GM18519 (cell line): ENCODE measurements at regions not wholly inside any gene's neighbourhood (a gene's known extent, or its start where the extent isn't known, plus 50 kb on each side); places are given as distances from the start of the nearest gene placed in this dataset.

Experiments
- ATAC-seq: cut with Tn5 transposase; IDR thresholded peaks from one replicate; pipeline ENCODE4 v1.9.1; 2021; ENCODE audit warnings: mild to moderate bottlenecking, moderate library complexity; ENCODE audit not compliant: unreplicated experiment, low FRiP score

GRCh38 chr18:1968801-1969498 lies 602.4 kb downstream of the METTL4 start:
- ATAC-seq: no peak

- no peak for ATAC-seq
These were observed 594.8 kb downstream of the METTL4 start for GRCh38 chr18:1976484-1976883.

- no peak for ATAC-seq
These were observed 589.2 kb downstream of the METTL4 start for GRCh38 chr18:1982056-1982455.

GRCh38 chr18:1983746-1984515 lies 587.4 kb downstream of the METTL4 start:
- ATAC-seq: no peak

GRCh38 chr18:1993866-1994265 lies 577.4 kb downstream of the METTL4 start:
- no peak for ATAC-seq

GRCh38 chr18:1994471-1994870 lies 576.8 kb downstream of the METTL4 start:
- ATAC-seq: no peak

GRCh38 chr18:1995041-1995612 lies 576.2 kb downstream of the METTL4 start:
- no peak for ATAC-seq

- ATAC-seq: no peak
These were observed 573.2 kb downstream of the METTL4 start for GRCh38 chr18:1998121-1998520.

- no peak for ATAC-seq
These were observed 571.9 kb downstream of the METTL4 start for GRCh38 chr18:1999387-1999786.

- ATAC-seq: no peak
These were observed 569.2 kb downstream of the METTL4 start for GRCh38 chr18:2002151-2002550.

GRCh38 chr18:2002604-2003003 lies 568.7 kb downstream of the METTL4 start:
- ATAC-seq: no peak

GRCh38 chr18:2009942-2010697 lies 561.2 kb downstream of the METTL4 start:
- no peak for ATAC-seq

GRCh38 chr18:2027016-2027415 lies 544.3 kb downstream of the METTL4 start:
- ATAC-seq: no peak

- no peak for ATAC-seq
These were observed 543.5 kb downstream of the METTL4 start for GRCh38 chr18:2027756-2028155.

- no peak for ATAC-seq
These were observed 542.3 kb downstream of the METTL4 start for GRCh38 chr18:2028986-2029385.

- ATAC-seq: no peak
These were observed 540.7 kb downstream of the METTL4 start for GRCh38 chr18:2030647-2031046.

GRCh38 chr18:2032036-2032435 lies 539.3 kb downstream of the METTL4 start:
- ATAC-seq: no peak

- ATAC-seq: no peak
These were observed 536.2 kb downstream of the METTL4 start for GRCh38 chr18:2035056-2035455.

GRCh38 chr18:2036086-2036485 lies 535.2 kb downstream of the METTL4 start:
- ATAC-seq: no peak

- ATAC-seq: no peak
These were observed 531.0 kb downstream of the METTL4 start for GRCh38 chr18:2040279-2040678.

GRCh38 chr18:2049986-2050385 lies 521.3 kb downstream of the METTL4 start:
- ATAC-seq: no peak
